H9 (cell line): ENCODE measurements at regions not wholly inside any gene's neighbourhood (a gene's known extent, or its start where the extent isn't known, plus 50 kb on each side); places are given as distances from the start of the nearest gene placed in this dataset.

Source experiments
- DNase-seq: peaks from one replicate; pipeline ENCODE4 v3.0.0-alpha.2; 2017
- H2AFZ ChIP-seq: one replicate; pipeline ENCODE4 v1.6.1; 2013; ENCODE audit warnings: mild to moderate bottlenecking, low read length, control low read depth, moderate library complexity
- H2AK5ac ChIP-seq: 2 replicates; pipeline ENCODE4 v1.6.1; 2013; ENCODE audit warnings: low read length, control low read depth, mixed read lengths; ENCODE audit not compliant: insufficient read length
- H2BK120ac ChIP-seq: one replicate; pipeline ENCODE4 v1.6.1; 2013; ENCODE audit warnings: low read depth, mild to moderate bottlenecking, low read length, control low read depth, inconsistent platforms; ENCODE audit not compliant: poor library complexity, severe bottlenecking
- H2BK12ac ChIP-seq: 2 replicates; pipeline ENCODE4 v1.6.1; 2013; ENCODE audit warnings: low read length, control low read depth, mixed read lengths, low read depth; ENCODE audit not compliant: insufficient read length
- H2BK15ac ChIP-seq: 2 replicates; pipeline ENCODE4 v1.6.1; 2013; ENCODE audit warnings: low read depth, low read length, control low read depth
- H2BK20ac ChIP-seq: one replicate; pipeline ENCODE4 v1.6.1; 2013; ENCODE audit warnings: low read depth, mild to moderate bottlenecking, low read length, control low read depth, inconsistent platforms; ENCODE audit not compliant: poor library complexity, severe bottlenecking
- H2BK5ac ChIP-seq: 2 replicates; pipeline ENCODE4 v1.6.1; 2013; ENCODE audit warnings: low read length, control low read depth, mixed read lengths; ENCODE audit not compliant: insufficient read length
- H3K14ac ChIP-seq: 2 replicates; pipeline ENCODE4 v1.6.1; 2013; ENCODE audit warnings: low read length, control low read depth; ENCODE audit not compliant: insufficient read depth
- H3K18ac ChIP-seq: 2 replicates; pipeline ENCODE4 v1.6.1; 2013; ENCODE audit warnings: low read depth, mild to moderate bottlenecking, mixed read lengths, low read length, control low read depth; ENCODE audit not compliant: insufficient read length
- H3K23ac ChIP-seq: 2 replicates; pipeline ENCODE4 v1.6.1; 2013; ENCODE audit warnings: low read length, control low read depth, mixed read lengths, low read depth; ENCODE audit not compliant: insufficient read length
- H3K23me2 ChIP-seq: 2 replicates; pipeline ENCODE4 v1.6.1; 2013; ENCODE audit warnings: low read depth, mild to moderate bottlenecking, mixed read lengths, low read length, control low read depth; ENCODE audit not compliant: insufficient read length, poor library complexity, severe bottlenecking
- H3K27ac ChIP-seq: 2 replicates; pipeline ENCODE4 v1.5.1; 2013; ENCODE audit warnings: low read length, control low read depth, mixed read lengths, low read depth; ENCODE audit not compliant: insufficient read length
- H3K27me3 ChIP-seq: 2 replicates; pipeline ENCODE4 v1.6.1; 2013; ENCODE audit warnings: low read length, control low read depth, inconsistent platforms; ENCODE audit not compliant: insufficient read depth
- H3K4ac ChIP-seq: 2 replicates; pipeline ENCODE4 v1.6.1; 2013; ENCODE audit warnings: low read depth, mild to moderate bottlenecking, control low read depth, inconsistent platforms, low read length, moderate library complexity
- H3K4me1 ChIP-seq: 2 replicates; pipeline ENCODE4 v1.6.1; 2013; ENCODE audit warnings: low read length, control low read depth, inconsistent platforms; ENCODE audit not compliant: insufficient read depth
- H3K4me2 ChIP-seq: 2 replicates; pipeline ENCODE4 v1.6.1; 2013; ENCODE audit warnings: low read length, control low read depth, mixed read lengths; ENCODE audit not compliant: insufficient read length, insufficient read depth
- H3K56ac ChIP-seq: 2 replicates; pipeline ENCODE4 v1.6.1; 2013; ENCODE audit warnings: low read depth, mild to moderate bottlenecking, mixed read lengths, low read length, control low read depth; ENCODE audit not compliant: insufficient read length
- H3K79me1 ChIP-seq: 2 replicates; pipeline ENCODE4 v1.6.1; 2013; ENCODE audit warnings: low read depth, mild to moderate bottlenecking, moderate library complexity, low read length, control low read depth, inconsistent platforms; ENCODE audit not compliant: insufficient read depth, poor library complexity, severe bottlenecking
- H3K79me2 ChIP-seq: 2 replicates; pipeline ENCODE4 v1.6.1; 2013; ENCODE audit warnings: low read length, control low read depth, inconsistent platforms; ENCODE audit not compliant: insufficient read depth
- H3K9ac ChIP-seq: 2 replicates; pipeline ENCODE4 v1.6.1; 2013; ENCODE audit warnings: low read length, control low read depth, mixed read lengths; ENCODE audit not compliant: insufficient read length; ENCODE audit errors: extremely low read depth
- H3K9me3 ChIP-seq: one replicate; pipeline ENCODE4 v1.6.1; 2013; ENCODE audit warnings: low read depth, low read length, inconsistent platforms; ENCODE audit not compliant: control insufficient read depth
- H3T11ph ChIP-seq: one replicate; pipeline ENCODE4 v1.6.1; 2013; ENCODE audit warnings: mild to moderate bottlenecking, low read length, control low read depth, inconsistent platforms
- H4K20me1 ChIP-seq: one replicate; pipeline ENCODE4 v1.6.1; 2013; ENCODE audit not compliant: control insufficient read depth, insufficient read length, insufficient read depth
- H4K5ac ChIP-seq: 2 replicates; pipeline ENCODE4 v1.6.1; 2013; ENCODE audit warnings: low read depth, mild to moderate bottlenecking, mixed read lengths, low read length, control low read depth; ENCODE audit not compliant: insufficient read length
- H4K8ac ChIP-seq: replicated peaks from 2 replicates; pipeline ENCODE4 v1.6.1; 2013; ENCODE audit warnings: low read length, control low read depth, mixed read lengths, low read depth; ENCODE audit not compliant: insufficient read length
- H4K91ac ChIP-seq: 2 replicates; pipeline ENCODE4 v1.6.1; 2013; ENCODE audit warnings: low read depth, mild to moderate bottlenecking, moderate library complexity, mixed read lengths, low read length, control low read depth; ENCODE audit not compliant: insufficient read length
- H3K27ac Mint-ChIP-seq, 3 experiments: 2 replicates in 2 of 3; 3 replicates in 1 of 3; pipeline ENCODE4 v1.8.0; 2020 to 2021; ENCODE audit warnings: mixed read lengths in 3 of 3, mild to moderate bottlenecking in 1 of 3, moderate library complexity in 1 of 3
- H3K27me3 Mint-ChIP-seq: 2 replicates; pipeline ENCODE4 v1.8.0; 2021; ENCODE audit warnings: low read depth, mild to moderate bottlenecking, moderate library complexity, mixed read lengths
- H3K36me3 Mint-ChIP-seq, 3 experiments: 2 replicates in 2 of 3; 3 replicates in 1 of 3; pipeline ENCODE4 v1.8.0; 2020 to 2021; ENCODE audit warnings: low read depth in 3 of 3, mixed read lengths in 3 of 3; ENCODE audit not compliant: insufficient read depth in 1 of 3
- H3K4me1 Mint-ChIP-seq, 2 experiments: 2 replicates each; pipeline ENCODE4 v1.8.0; 2020; ENCODE audit warnings: mixed read lengths in 2 of 2
- H3K4me3 Mint-ChIP-seq, 2 experiments: 2 replicates in 1 of 2; 3 replicates in 1 of 2; pipeline ENCODE4 v1.8.0; 2020 to 2021; ENCODE audit warnings: mild to moderate bottlenecking in 2 of 2, mixed read lengths in 2 of 2, moderate library complexity in 1 of 2
- H3K9me3 Mint-ChIP-seq, 2 experiments: 2 replicates in 1 of 2; 3 replicates in 1 of 2; pipeline ENCODE4 v1.8.0; 2020; ENCODE audit warnings: mild to moderate bottlenecking in 2 of 2, mixed read lengths in 2 of 2, moderate library complexity in 1 of 2
- WGBS: extraction: QIAGEN DNeasy Blood & Tissue Kit; methylation state at CpG from one replicate; pipeline ENCODE4 v1.1.7; 2013; ENCODE audit warnings: missing lambda C conversion rate, low lambda C conversion rate, mixed read lengths; ENCODE audit not compliant: insufficient read length; ENCODE audit errors: extremely low coverage; 5-methylcytosine and 5-hydroxymethylcytosine counted together
- TF ChIP-seq, protein P1 (sequence below): fragments of 200-600 bp; sonication (generic); conservative IDR thresholded peaks from 3 replicates; pipeline ENCODE4 v1.8.0; 2021; ENCODE audit warnings: antibody characterized with exemption, mild to moderate bottlenecking

DNA sequence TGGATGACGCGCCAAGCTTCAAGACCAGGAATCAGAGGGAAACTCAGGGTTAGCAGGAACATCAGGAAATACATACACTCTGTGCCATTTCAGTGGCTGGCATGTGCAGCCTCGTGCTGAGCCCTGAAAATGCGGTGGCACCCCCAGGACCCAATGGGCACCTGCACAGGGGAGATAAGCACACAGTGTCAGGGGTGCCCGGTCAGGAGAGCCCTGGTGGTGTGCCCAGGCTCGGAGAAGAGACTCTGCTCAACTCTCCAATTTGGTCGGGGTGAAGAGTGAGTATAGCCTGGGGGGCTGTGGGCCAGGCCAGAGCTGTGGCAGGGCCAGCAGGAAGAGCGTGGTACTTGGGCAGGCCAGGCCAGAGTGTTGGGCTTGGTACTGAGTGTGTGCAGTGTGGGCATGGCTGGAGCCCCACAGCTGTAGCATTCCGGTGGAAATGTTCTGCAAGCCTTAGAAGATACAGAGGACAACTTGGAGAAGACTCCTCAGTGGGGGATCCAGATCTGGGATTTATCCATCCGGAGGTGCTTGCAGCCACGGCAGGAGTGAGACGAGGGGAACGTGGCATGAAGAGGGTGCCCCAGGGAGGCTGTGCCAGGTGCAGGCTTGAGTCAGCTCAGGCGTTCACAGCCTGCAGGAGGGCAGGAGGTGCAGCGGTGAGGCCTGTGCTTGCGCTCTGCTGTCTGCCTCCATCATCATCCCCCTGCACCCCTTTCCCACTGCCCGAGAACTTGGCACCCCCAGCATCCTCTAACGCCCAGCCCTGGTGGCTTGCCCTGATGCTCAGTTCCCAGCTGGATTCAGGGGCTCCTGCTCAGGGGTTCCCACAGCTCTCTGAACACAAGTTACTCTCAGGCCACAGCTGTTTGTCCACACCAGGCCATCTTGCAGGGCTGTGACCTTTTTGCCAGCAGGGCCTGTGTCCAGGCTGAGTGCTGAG lies 451.7 kb upstream of the HS6ST1 start:
- Histone ChIP-seq H3K9me3 (no peaks in the 10 kb centered on the region), H3T11ph (no peak overlapping the region), H3K79me1 (no peaks in the 10 kb centered on the region), H4K91ac (no peak overlapping the region), H2BK5ac (no peak overlapping the region), H3K4me2 (no peak overlapping the region), H3K9ac (no peak overlapping the region), H3K27me3 (no peaks in the 10 kb centered on the region), H3K79me2 (no peaks in the 10 kb centered on the region), H3K27ac (no peak overlapping the region), H4K20me1 (no peaks in the 10 kb centered on the region), H3K14ac (no peak overlapping the region), H2AFZ (no peak overlapping the region), H4K5ac (no peak overlapping the region), H3K56ac (no peak overlapping the region), H2BK15ac (no peak overlapping the region), H3K4ac (no peak overlapping the region), H3K23me2 (no peaks in the 10 kb centered on the region), H3K23ac (no peak overlapping the region), H3K18ac (no peak overlapping the region), H2BK12ac (no peak overlapping the region), H4K8ac (no peak overlapping the region), H3K4me1 (0 out of 2 replicates have a peak, but pooled peaks cover 1% of the 10 kb centered on the region), H2BK120ac (no peak overlapping the region), H2AK5ac (no peak overlapping the region), H2BK20ac (no peak overlapping the region)
- Mint-ChIP-seq H3K4me1 (peaks cover 22 to 23% of the 10 kb centered on the region in 2 experiments), H3K27me3 (peaks cover 2% of the 10 kb centered on the region; the same call in 1 of the 2 replicates), H3K4me3 (no peak overlapping the region; a peak in 1 of 5 replicates), H3K36me3 (no peaks in the 10 kb centered on the region; a peak in 1 of 7 replicates), H3K27ac (no peak overlapping the region; a peak in 1 of 7 replicates), H3K9me3 (no peaks in the 10 kb centered on the region)
- peak; percentile 13 for DNase-seq
- TF ChIP-seq, protein P1, sequence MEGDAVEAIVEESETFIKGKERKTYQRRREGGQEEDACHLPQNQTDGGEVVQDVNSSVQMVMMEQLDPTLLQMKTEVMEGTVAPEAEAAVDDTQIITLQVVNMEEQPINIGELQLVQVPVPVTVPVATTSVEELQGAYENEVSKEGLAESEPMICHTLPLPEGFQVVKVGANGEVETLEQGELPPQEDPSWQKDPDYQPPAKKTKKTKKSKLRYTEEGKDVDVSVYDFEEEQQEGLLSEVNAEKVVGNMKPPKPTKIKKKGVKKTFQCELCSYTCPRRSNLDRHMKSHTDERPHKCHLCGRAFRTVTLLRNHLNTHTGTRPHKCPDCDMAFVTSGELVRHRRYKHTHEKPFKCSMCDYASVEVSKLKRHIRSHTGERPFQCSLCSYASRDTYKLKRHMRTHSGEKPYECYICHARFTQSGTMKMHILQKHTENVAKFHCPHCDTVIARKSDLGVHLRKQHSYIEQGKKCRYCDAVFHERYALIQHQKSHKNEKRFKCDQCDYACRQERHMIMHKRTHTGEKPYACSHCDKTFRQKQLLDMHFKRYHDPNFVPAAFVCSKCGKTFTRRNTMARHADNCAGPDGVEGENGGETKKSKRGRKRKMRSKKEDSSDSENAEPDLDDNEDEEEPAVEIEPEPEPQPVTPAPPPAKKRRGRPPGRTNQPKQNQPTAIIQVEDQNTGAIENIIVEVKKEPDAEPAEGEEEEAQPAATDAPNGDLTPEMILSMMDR: no peak
- WGBS: no CpG with 5 or more reads among the region's 18 CpGs
